Astrocyte (in vitro differentiated cells and primary cell): ENCODE measurements at regions not wholly inside any gene's neighbourhood (a gene's known extent, or its start where the extent isn't known, plus 50 kb on each side); places are given as distances from the start of the nearest gene placed in this dataset.

Experiments used
- EZH2 ChIP-seq: IDR thresholded peaks from 2 replicates; pipeline ENCODE4 v1.6.1; 2012; ENCODE audit warnings: mild to moderate bottlenecking, low read length, inconsistent platforms; ENCODE audit not compliant: insufficient read depth
- TF ChIP-seq, protein P1 (sequence below): IDR thresholded peaks from 2 replicates; pipeline ENCODE4 v1.5.1; 2011; ENCODE audit warnings: low read depth, mild to moderate bottlenecking, inconsistent platforms, low read length, moderate library complexity; ENCODE audit not compliant: insufficient read depth

- TF ChIP-seq, protein P1, sequence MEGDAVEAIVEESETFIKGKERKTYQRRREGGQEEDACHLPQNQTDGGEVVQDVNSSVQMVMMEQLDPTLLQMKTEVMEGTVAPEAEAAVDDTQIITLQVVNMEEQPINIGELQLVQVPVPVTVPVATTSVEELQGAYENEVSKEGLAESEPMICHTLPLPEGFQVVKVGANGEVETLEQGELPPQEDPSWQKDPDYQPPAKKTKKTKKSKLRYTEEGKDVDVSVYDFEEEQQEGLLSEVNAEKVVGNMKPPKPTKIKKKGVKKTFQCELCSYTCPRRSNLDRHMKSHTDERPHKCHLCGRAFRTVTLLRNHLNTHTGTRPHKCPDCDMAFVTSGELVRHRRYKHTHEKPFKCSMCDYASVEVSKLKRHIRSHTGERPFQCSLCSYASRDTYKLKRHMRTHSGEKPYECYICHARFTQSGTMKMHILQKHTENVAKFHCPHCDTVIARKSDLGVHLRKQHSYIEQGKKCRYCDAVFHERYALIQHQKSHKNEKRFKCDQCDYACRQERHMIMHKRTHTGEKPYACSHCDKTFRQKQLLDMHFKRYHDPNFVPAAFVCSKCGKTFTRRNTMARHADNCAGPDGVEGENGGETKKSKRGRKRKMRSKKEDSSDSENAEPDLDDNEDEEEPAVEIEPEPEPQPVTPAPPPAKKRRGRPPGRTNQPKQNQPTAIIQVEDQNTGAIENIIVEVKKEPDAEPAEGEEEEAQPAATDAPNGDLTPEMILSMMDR = no peak
- TF ChIP-seq EZH2 = no peak
Measured at GRCh38 chr10:47230482-47230881, 69.5 kb upstream of the GDF10 start.
